ENCODE measurements at regions not wholly inside any gene's neighbourhood (a gene's known extent, or its start where the extent isn't known, plus 50 kb on each side); places are given as distances from the start of the nearest gene placed in this dataset.

DNA sequence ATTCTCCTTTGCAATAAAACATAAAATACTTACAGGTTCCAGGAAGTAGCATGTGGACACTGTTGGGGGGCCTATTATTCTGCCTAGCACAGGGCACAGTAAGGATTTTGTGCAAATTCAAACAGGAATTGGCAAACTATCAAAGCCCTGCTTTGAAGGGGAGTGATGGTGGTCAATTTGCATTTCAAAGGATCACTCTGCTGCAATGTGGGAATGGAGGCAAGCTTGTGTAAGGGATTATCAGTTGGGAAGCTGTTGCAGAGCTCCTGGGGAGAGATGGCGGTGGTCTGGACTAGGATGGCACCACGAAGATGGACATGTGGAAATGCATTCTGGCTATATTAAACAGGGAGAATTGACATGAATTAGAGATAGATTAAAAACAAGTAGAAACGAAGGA is 990.7 kb upstream of the RBFOX1 start:
- no peak overlapping the region for H3K27ac ChIP-seq
- TF ChIP-seq CTCF (IDR thresholded peaks at IDR 0.05) (no peak), POLR2A (IDR thresholded peaks at IDR 0.05) (no peak)
- no peaks in the 10 kb centered on the region for H3K27me3 ChIP-seq
- no peaks in the 10 kb centered on the region for H3K9me3 ChIP-seq
- DNase-seq = no peak
- no peaks in the 10 kb centered on the region for H3K4me1 ChIP-seq
- no peak overlapping the region for H3K4me3 ChIP-seq
- no peaks in the 10 kb centered on the region for H3K36me3 ChIP-seq

GRCh38 chr16:6335072-6335471 is 997.6 kb upstream of the RBFOX1 start:
- DNase-seq = no peak
- no peak overlapping the region for H3K4me3 ChIP-seq
- no peaks in the 10 kb centered on the region for H3K9me3 ChIP-seq
- H3K27ac ChIP-seq = no peak overlapping the region
- no peaks in the 10 kb centered on the region for H3K27me3 ChIP-seq
- no peaks in the 10 kb centered on the region for H3K36me3 ChIP-seq
- no peaks in the 10 kb centered on the region for H3K4me1 ChIP-seq
- TF ChIP-seq CTCF (IDR thresholded peaks at IDR 0.05) (peak in 4 of 6 experiments; percentile 18 to 37 (median 24)), POLR2A (IDR thresholded peaks at IDR 0.05) (no peak)

DNA sequence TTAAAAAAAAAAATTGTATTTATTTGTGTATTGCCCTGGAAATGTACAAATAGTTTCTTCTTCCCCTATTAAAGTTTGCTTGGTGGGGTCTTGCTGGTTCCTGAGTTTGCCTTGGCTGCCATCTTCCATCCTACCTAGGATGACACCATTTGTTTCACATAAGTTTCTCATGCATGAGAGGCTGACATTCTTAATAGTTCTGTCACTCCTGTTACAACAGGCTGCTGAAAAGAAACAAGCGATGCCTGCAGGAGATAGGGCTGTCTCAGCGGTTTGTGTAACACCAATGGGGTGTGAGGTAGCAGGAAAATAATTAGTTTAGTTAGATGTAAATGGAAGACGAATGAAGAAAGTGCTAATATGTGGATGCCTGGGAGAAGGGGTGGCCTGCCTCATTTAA is 1000.9 kb upstream of the RBFOX1 start:
- H3K9me3 ChIP-seq = no peaks in the 10 kb centered on the region
- TF ChIP-seq CTCF (IDR thresholded peaks at IDR 0.05) (no peak), POLR2A (IDR thresholded peaks at IDR 0.05) (no peak)

DNA sequence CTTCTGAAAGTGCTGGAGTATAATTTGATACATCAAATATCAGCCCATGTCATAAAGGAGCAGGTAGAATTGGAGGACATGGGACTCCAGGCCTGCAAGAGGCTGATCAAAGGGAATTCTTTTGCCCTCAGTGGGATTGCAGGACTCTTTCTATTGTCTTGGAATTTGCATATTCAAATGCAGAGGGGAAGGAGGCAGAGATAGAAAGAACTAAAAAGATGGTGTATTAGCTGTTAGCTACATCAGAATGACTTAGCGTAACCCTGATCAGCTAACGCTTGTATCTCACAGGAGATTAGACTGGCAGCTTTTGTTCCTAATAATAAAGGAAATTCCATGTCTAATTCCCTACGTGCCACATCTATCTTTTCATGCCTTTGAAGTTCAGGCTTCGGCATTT is 1014.7 kb upstream of the RBFOX1 start:
- TF ChIP-seq CTCF (IDR thresholded peaks at IDR 0.05) (no peak), POLR2A (IDR thresholded peaks at IDR 0.05) (no peak)
- DNase-seq = no peak
- Histone ChIP-seq H3K36me3 (no peaks in the 10 kb centered on the region), H3K4me1 (no peaks in the 10 kb centered on the region), H3K4me3 (no peak overlapping the region), H3K9me3 (no peaks in the 10 kb centered on the region), H3K27me3 (no peaks in the 10 kb centered on the region), H3K27ac (no peak overlapping the region)

More for the DNA sequence above, 1000.9 kb upstream of the RBFOX1 start:
- no peaks in the 10 kb centered on the region for H3K27me3 ChIP-seq
- H3K36me3 ChIP-seq = no peaks in the 10 kb centered on the region
- H3K4me3 ChIP-seq = no peak overlapping the region
- DNase-seq = no peak
- no peak overlapping the region for H3K27ac ChIP-seq
- no peaks in the 10 kb centered on the region for H3K4me1 ChIP-seq

DNA sequence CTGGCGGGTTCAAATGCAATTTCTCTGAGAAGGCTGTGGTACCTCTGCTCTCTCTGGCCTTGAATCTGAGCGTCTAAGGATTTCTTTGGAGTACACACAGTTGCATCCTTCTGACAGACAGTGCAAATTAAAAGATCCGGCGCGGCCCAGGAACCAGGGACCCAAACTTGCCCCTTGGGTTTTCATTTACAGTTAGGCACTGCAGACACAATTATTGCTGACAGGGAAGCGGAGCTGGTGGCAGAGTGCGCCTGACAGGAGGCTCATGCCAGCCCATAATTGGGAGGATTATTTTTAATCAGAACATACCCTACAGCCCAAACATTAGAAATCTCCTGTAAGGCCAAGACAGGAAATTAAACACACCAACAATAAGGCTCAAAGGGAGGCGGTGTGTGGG is 1023.4 kb upstream of the RBFOX1 start:
- H3K27me3 ChIP-seq = no peaks in the 10 kb centered on the region
- H3K9me3 ChIP-seq = no peaks in the 10 kb centered on the region
- no peak overlapping the region for H3K4me3 ChIP-seq
- H3K27ac ChIP-seq = no peak overlapping the region
- no peak for DNase-seq
- H3K4me1 ChIP-seq = no peaks in the 10 kb centered on the region
- TF ChIP-seq POLR2A (IDR thresholded peaks at IDR 0.05) (no peak), CTCF (IDR thresholded peaks at IDR 0.05) (no peak)
- no peaks in the 10 kb centered on the region for H3K36me3 ChIP-seq

GRCh38 chr16:6308176-6308575 is 1024.5 kb upstream of the RBFOX1 start:
- DNase-seq = no peak
- no peaks in the 10 kb centered on the region for H3K4me1 ChIP-seq
- TF ChIP-seq POLR2A (IDR thresholded peaks at IDR 0.05) = no peak
- TF ChIP-seq CTCF (IDR thresholded peaks at IDR 0.05) = no peak

More at GRCh38 chr16:6308176-6308575, 1024.5 kb upstream of the RBFOX1 start:
- H3K36me3 ChIP-seq = no peaks in the 10 kb centered on the region
- H3K27me3 ChIP-seq = no peaks in the 10 kb centered on the region
- no peak overlapping the region for H3K27ac ChIP-seq
- no peak overlapping the region for H3K4me3 ChIP-seq
- H3K9me3 ChIP-seq = no peaks in the 10 kb centered on the region
